Stimulated activated CD8-positive, alpha-beta memory T cell treated with anti-CD3 and anti-CD28 coated beads, Interleukin-4, amount 100 ng/mL, for 1 hour (primary cell): ENCODE measurements at regions not wholly inside any gene's neighbourhood (a gene's known extent, or its start where the extent isn't known, plus 50 kb on each side); places are given as distances from the start of the nearest gene placed in this dataset.
"Not testable (repeated sequence)": the region's sequence is repeated elsewhere in the genome, so short reads cannot be mapped to it uniquely, and the experiment has no call there.

ENCODE experiments used
- DNase-seq, 2 donors: peaks; one replicate each; pipeline ENCODE4 v3.0.0-alpha.2; 2020; ENCODE audit warnings: low read depth in 2 of 2, low spot score in 1 of 2

GRCh38 chr17:77288115-77288619 lies 147.4 kb downstream of the SEC14L1 start:
- no peak for DNase-seq

- not testable (repeated sequence) for DNase-seq
Observed at GRCh38 chr17:77290759-77291558, 150.2 kb downstream of the SEC14L1 start.

- DNase-seq = no peak
Observed at GRCh38 chr17:77291591-77292386, 151.0 kb downstream of the SEC14L1 start.

DNA sequence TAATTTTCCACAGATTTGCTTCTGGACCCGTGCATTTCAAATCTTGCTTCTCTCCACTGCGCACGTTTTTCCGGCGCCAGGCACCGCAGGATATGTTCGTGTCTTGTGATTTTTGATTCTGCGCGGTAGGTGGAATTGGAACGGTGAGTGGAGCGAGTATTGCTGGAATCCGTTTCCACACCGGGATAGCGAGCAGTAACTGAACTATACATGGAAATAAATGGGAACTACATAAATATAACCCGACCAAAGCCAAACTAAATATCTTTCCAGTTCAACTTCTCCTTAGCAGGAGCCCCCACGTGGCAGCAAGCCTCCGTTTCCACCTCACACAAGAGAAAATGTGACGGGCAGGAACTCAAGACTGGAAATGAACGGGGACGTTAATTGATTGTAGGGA lies 154.0 kb downstream of the SEC14L1 start:
- DNase-seq = no peak

GRCh38 chr17:77295241-77295853 lies 154.6 kb downstream of the SEC14L1 start:
- no peak for DNase-seq

DNA sequence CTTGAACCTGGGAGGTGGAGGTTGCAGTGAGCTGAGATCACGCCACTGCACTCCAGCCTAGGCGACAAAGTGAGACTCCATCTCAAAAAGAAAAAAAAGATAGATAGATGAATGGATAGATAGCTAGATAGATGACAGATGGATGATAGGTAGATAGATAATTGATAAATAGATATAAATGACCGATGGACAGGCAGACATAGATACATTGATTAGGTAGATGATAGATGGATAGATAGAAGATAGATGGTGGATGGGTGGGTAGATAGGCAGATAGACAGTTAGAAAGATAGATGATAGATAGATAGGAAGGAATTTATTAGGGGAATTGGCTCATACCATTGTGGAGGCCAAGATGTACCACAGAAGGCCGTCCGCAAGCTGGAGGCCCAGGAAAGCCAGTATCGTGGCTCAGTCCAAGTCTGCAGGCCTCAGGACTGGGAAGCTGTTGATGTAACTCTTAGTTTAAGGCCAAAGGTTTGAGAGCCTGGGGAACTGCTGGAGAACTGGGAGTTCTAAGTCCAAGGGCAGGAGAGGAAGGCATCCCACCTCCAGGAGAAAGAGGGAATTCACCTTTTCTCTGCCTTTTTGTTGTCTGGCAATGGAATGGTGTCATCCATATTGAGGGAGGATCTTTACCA lies 156.1 kb downstream of the SEC14L1 start:
- DNase-seq = no peak

- no peak for DNase-seq
Observed at GRCh38 chr17:77297693-77298666, 157.2 kb downstream of the SEC14L1 start.

DNA sequence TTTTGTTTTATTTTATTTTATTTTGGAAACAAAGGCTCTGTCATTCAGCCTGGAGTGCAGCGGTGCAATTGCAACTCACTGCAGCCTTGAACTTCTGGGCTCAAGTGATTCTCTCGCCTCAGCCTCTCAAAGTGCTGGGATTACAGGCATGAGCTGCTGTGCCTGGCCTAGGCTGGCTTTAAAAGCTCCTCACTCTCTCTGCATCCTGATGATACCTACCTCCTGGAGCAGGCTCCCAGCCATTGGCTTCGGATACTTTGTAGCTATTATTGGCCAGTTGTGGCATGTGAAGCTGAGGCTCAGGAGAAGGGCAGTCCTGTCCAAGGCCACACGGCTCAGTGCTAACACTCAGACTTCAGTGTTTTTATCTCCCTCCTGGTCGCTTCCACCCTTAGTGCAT lies 158.0 kb downstream of the SEC14L1 start:
- DNase-seq = no peak

DNA sequence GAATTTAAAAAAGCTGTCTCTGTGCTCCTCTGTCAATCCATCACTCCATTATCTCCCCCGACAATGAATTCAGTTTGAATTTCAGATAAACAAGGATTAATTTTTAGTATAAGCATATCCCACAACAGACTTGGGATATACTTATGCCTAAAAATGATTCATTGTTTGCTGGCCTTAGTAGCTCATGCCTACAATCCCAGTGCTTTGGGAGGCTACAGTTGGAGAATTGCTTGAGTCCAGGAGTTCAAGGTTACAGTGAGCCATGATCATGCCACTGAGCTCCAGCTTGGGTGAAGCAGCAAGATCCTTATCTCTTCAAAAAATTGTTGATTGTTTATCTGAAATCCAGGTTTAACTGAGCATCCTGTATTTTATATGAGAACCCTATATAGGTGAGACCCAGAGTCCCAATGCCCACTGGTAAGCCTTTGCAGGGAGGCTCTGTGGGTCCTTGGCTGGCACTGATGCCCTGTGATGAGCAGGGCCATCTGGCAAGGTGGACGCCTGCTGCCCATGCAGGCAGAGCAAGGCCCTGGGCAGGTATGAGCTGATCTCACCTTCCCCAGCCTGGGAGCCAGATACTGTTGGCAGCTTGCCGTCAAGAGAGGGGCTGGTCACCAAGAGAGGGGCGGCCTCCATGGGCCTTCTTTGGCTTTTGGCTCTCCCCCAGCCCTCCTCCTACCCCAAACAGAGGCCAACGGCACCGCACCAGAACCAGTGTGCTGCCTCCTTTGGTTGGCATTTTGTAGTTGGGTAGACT lies 158.7 kb downstream of the SEC14L1 start:
- DNase-seq = no peak

- DNase-seq = no peak
Observed at GRCh38 chr17:77300016-77300686, 159.4 kb downstream of the SEC14L1 start.

GRCh38 chr17:77301694-77302266 lies 161.0 kb downstream of the SEC14L1 start:
- no peak for DNase-seq

- DNase-seq = no peak
Observed at GRCh38 chr17:77302682-77303081, 161.9 kb downstream of the SEC14L1 start.

DNA sequence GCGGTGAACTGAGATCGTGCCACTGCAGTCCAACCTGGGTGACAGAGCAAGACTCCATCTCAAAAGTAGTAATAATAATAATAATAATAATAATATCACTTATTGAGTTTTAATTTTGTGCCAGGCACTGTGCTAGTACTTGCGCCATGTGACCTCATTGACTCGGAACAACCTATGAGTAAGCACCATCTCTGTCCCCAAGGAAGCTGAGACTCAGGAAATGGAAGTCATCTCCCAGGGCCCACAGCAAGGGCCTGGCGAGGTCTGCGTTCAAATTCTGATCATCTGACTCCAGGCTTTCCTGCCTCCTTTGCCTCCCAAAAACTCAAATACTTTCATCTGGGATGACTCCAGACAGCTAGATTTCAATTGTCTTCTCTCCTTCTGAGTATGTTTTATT lies 162.9 kb downstream of the SEC14L1 start:
- DNase-seq = no peak

DNA sequence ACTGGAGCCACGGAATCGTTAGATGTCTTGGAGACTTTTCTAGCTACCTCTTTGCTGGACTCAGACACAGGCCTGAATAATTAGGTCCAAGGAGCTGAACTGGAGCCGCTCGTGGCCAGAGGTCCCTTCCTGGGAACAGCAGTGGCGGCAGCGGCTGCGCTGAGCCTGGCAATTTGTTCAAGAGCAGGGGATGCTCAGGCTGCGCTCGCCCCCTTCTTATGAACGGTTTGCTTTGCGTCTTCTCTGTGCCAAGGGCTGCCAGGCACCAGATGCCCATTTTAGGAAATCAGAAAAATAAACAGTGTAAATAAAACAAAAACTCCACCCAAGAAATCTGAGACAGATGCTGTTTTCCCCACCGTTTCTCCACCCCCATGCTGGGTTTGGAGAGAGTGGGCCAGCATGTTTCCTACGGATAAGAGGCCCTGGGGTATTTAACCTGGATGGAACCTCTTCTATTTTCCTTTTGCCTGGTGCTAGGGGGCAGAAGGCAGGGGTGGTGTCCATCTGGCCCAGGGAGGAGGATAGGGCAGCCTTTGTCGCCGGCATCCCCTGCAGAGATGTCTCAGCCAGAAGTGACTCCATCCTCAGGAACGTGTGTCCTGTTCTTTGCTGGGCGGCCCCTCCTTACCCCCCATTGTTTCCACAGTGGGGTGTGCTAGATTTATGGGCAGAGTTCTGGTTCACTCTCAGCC lies 163.4 kb downstream of the SEC14L1 start:
- no peak for DNase-seq

DNA sequence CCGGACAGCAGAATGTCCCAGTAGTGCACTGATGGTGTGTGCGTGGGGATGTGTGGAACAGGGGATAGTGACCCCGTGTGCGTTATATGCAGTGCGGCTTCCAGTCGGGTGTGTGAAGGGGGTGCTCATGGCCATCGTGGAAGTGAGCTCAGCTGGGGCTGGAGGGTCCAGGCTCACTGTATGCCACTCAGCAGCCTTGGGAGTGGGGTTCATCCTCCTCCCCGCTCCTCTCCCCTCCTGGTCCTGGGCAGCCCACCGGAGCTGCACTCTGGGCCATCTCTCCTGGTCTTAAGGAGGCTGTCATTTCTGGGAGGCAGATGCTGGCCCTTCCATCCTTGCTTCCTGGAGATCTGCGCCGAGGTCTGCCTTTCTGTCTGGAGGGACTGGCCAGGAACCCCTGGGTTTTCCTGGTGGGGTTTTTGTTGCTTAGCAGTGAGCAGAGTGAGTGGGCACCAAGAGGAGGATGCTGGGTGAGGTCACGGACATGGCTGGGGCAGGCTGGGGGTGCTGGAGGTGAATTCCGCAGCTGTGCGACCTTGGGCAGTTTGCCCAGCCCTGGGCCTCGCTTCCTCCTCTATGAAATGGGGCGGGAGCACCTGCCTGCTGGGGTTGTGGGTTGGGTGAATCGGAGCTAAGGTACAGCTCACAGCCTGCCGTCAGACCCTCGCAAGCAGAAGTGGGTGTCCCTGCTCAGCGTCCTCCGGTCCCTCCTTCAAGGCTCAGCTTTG lies 164.1 kb downstream of the SEC14L1 start:
- DNase-seq = no peak

- DNase-seq = no peak
Observed at GRCh38 chr17:77306048-77306789, 165.4 kb downstream of the SEC14L1 start.
